ENCODE measurements at regions not wholly inside any gene's neighbourhood (a gene's known extent, or its start where the extent isn't known, plus 50 kb on each side); places are given as distances from the start of the nearest gene placed in this dataset.

GRCh38 chr4:183576701-183577404, 72.0 kb downstream of the ING2 start:
- TF ChIP-seq CTCF (IDR thresholded peaks at IDR 0.05), result no peak
- no peak for TF ChIP-seq POLR2A (IDR thresholded peaks at IDR 0.05)

All from right lobe of liver (tissue), 4 donors.